Amniotic stem cell (primary cell): ENCODE measurements at regions not wholly inside any gene's neighbourhood (a gene's known extent, or its start where the extent isn't known, plus 50 kb on each side); places are given as distances from the start of the nearest gene placed in this dataset.
"Not testable (repeated sequence)": the region's sequence is repeated elsewhere in the genome, so short reads cannot be mapped to it uniquely, and the experiment has no call there.

Source experiments
- DNase-seq: peaks from one replicate; lab custom pipeline; 2025; lab: John Stamatoyannopoulos, UW

DNA sequence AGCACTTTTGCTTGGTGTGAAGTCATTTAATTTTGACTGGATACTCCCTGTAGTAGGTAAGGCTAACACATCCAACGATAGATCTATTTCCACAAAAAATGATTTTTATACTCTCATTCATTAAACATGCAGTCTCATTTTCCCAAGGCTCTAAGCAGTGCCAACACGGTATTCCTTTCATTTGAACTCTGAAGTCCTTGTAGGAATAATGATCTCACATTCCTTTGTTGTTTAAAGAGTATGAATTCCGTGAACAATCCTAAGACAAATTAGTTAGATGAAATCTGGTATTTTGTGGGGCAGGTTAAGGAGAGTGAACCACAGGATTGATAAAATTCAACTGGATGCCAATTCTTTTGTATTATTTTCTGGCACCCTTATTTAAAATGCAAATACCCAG lies 66.6 kb downstream of the LACC1 start:
- DNase-seq: no peak

DNA sequence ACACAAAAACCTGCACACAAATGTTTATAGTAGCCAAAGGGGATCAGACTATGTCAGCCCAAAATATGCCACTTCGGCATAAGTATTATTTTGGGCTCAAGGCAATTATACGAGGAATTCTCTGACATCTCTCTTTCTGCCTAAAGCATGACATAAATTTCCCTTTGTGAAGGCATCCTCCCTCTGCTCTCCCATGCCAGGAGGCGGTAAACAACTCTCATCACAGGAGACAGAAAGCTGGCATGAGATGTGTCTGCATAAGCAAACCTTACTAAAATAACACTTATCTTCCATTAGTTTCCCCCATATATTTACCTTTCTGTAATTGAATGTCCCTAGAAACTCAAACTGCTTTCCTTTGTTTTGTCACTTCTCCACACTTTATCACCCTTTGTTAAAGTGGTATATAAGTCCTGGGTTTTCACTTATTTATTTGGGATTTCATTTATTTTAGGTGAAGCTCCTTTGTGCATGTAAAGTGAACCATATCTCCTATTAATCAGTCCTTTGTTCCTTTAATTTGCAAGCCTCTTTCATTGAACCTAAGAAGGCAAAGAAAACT lies 68.3 kb downstream of the LACC1 start:
- DNase-seq: no peak

DNA sequence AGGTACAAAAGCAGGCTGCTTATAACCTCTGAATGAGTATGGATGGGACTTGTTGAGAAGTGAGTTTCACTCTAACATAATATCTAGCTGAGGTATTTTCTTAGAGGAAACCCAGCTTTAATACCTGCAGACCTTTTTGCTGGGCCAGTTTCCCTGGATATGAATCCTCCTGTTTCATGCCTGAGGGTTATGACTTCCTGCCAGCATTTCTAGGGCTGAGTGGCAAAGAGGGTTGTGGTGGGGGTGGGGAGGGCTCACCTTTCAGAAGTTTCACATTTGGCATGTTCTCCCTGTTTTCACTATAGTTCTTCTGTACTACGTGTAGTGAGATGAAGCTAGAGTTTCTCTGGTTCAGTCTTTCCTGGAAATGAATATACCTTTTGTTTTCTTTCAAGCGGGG lies 73.7 kb downstream of the LACC1 start:
- no peak for DNase-seq

DNA sequence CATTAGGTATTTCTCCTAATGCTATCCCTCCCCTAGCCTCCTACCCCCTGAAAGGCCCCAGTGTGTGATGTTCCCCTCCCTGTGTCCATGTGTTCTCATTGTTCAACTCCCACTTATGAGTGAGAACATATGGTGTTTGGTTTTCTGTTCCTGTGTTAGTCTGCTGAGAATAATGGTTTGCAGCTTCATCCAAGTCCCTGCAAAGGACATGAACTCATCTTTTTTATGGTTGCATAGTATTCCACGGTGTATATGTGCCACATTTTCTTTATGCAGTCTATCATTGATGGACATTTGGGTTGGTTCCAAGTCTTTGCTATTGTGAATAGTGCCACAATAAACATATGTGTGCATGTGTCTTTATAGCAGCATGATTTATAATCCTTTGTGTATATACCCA lies 77.3 kb downstream of the LACC1 start:
- DNase-seq: not testable (repeated sequence)

DNA sequence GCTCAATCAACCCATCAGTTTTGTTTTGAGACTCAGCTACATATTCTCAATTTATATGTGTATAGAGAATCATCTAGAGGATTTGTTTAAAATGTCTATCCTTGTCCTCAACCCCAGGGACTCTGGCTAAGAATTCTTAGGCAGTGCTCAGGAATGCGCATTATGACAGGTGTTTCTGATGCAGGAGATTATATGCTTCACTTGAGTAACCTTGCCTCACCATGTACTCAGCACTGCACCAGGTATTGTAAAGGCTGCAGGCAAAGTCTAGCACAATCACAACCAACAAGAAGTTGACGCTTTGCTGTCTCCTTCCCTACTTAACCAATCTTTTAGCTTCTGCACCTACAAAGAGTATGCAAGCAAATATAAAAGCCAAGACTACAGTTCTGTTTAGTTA lies 79.6 kb downstream of the LACC1 start:
- no peak for DNase-seq

DNA sequence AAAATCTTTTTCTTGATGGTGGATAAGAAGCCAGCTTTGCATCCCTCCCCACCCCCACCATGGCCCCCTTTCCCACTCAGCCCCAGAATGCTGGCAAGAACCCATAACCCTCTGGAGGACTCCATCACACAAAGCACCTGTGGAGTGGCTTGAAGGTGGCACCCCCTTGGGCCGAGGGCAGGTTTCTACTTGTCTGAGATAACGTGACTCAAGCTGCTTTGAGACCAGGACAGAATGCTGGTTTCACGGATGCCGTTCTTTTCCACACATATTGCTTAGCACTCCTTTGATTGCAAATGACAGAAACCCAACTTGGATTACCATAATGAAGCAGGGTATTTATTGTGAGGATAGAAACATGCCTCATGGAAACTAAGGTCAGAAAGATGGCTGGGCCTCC lies 82.2 kb downstream of the LACC1 start:
- no peak for DNase-seq

DNA sequence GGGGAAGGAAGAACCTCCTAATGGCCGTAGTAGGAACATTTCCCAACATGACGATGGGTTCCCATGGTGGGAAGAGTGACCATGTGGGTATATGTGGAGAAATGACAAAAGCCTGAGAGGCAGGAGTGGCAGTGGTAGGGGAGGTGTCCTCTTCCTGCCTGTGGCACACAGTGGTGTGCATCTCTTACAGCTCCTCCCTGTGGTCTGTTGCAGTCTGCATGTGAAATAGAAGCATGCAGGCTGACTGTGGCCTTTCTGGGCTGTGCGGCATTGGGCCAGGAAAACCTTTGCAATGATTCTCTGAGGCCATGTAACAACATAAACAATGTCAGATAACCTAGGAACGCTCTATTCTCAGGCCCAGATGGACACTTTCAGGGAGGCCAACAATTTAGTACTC lies 84.0 kb downstream of the LACC1 start:
- no peak for DNase-seq

DNA sequence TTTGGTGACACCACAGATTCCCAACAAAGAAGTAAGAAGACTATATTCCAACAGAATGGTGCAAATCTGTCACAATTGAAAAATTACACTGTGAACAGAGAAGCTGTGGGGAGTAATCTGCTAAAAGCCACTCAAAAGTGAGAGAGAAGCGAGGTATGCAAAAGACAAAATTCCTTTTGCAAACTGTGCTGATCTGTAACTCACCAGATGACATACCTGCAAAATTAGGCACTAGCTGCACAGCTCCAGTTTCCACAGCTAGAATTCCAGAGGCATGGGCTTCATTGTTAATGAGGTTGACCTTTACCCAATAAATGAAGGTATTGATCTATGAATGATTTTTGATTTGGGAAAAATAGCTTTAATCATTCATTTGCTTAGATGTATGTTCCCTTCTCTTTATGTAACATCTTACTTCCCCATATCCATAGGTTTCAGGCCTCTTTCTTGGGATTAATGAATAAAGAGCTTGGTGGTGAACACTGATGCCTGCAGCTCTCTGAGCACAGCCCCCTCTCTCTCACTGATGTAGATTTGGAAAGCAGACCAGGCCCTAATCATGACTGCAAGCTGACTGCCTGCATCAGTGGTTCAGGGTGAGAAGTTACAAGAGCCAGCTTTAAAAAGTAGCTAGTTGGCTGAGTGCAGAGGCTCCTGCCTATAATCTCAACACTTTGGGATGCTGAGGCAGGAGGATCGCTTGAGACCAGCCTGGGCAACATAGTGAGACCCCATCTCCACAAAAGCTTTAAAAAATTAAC lies 85.2 kb downstream of the LACC1 start:
- no peak for DNase-seq

DNA sequence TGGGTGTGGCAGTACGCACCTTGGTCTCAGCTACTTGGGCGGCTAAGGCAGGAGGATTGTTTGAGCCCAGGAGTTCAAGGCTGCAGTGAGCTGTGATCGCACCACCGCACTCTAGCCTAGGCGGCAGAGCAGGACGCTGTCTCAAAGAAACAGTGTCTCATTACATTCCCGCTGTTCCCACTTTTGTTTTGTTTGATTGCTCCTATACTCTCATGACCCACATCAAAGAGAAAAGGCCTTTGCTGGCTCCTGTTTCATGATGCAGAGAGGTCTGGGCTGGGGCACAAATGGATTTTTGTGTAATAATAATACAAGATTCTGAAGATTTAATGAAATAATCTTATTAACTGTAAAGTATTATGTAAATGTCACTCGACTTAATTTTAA lies 85.7 kb downstream of the LACC1 start:
- DNase-seq: no peak

DNA sequence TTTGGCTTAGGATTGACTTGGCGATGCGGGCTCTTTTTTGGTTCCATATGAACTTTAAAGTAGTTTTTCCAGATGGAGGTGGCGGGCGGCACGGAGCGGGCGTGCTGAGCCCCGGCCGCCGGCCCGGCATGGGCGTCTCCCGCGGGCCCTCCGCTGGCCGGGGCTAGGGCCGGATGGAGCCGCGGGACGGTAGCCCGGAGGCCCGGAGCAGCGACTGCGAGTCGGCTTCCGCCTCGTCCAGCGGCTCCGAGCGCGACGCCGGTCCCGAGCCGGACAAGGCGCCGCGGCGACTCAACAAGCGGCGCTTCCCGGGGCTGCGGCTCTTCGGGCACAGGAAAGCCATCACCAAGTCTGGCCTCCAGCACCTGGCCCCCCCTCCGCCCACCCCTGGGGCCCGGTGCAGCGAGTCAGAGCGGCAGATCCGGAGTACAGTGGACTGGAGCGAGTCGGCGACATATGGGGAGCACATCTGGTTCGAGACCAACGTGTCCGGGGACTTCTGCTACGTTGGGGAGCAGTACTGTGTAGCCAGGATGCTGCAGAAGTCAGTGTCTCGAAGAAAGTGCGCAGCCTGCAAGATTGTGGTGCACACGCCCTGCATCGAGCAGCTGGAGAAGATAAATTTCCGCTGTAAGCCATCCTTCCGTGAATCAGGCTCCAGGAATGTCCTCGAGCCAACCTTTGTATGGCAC lies 88.7 kb downstream of the LACC1 start:
- not testable (repeated sequence) for DNase-seq

DNA sequence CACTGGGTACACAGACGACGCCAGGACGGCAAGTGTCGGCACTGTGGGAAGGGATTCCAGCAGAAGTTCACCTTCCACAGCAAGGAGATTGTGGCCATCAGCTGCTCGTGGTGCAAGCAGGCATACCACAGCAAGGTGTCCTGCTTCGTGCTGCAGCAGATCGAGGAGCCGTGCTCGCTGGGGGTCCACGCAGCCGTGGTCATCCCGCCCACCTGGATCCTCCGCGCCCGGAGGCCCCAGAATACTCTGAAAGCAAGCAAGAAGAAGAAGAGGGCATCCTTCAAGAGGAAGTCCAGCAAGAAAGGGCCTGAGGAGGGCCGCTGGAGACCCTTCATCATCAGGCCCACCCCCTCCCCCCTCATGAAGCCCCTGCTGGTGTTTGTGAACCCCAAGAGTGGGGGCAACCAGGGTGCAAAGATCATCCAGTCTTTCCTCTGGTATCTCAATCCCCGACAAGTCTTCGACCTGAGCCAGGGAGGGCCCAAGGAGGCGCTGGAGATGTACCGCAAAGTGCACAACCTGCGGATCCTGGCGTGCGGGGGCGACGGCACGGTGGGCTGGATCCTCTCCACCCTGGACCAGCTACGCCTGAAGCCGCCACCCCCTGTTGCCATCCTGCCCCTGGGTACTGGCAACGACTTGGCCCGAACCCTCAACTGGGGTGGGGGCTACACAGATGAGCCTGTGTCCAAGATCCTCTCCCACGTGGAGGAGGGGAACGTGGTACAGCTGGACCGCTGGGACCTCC lies 89.4 kb downstream of the LACC1 start:
- not testable (repeated sequence) for DNase-seq

DNA sequence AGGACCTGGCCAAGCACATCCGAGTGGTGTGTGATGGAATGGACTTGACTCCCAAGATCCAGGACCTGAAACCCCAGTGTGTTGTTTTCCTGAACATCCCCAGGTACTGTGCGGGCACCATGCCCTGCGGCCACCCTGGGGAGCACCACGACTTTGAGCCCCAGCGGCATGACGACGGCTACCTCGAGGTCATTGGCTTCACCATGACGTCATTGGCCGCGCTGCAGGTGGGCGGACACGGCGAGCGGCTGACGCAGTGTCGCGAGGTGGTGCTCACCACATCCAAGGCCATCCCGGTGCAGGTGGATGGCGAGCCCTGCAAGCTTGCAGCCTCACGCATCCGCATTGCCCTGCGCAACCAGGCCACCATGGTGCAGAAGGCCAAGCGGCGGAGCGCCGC lies 90.2 kb downstream of the LACC1 start:
- DNase-seq: not testable (repeated sequence)

DNA sequence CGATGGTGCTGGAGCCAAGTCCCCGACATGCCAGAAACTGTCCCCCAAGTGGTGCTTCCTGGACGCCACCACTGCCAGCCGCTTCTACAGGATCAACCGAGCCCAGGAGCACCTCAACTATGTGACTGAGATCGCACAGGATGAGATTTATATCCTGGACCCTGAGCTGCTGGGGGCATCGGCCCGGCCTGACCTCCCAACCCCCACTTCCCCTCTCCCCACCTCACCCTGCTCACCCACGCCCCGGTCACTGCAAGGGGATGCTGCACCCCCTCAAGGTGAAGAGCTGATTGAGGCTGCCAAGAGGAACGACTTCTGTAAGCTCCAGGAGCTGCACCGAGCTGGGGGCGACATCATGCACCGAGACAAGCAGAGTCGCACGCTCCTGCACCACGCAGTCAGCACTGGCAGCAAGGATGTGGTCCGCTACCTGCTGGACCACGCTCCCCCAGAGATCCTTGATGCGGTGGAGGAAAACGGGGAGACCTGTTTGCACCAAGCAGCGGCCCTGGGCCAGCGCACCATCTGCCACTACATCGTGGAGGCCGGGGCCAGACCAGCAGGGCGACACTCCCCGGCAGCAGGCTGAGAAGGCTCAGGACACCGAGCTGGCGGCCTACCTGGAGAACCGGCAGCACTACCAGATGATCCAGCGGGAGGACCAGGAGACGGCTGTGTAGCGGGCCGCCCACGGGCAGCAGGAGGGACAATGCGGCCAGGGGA lies 91.0 kb downstream of the LACC1 start:
- DNase-seq: not testable (repeated sequence)

DNA sequence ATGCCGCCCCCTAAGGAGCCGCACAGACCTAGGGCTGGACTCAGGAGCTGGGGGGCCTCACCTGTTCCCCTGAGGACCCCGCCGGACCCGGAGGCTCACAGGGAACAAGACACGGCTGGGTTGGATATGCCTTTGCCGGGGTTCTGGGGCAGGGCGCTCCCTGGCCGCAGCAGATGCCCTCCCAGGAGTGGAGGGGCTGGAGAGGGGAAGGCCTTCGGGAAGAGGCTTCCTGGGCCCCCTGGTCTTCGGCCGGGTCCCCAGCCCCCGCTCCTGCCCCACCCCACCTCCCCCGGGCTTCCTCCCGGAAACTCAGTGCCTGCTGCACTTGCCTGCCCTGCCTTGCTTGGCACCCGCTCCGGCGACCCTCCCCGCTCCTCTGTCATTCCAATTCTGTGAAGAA lies 91.6 kb downstream of the LACC1 start:
- not testable (repeated sequence) for DNase-seq

DNA sequence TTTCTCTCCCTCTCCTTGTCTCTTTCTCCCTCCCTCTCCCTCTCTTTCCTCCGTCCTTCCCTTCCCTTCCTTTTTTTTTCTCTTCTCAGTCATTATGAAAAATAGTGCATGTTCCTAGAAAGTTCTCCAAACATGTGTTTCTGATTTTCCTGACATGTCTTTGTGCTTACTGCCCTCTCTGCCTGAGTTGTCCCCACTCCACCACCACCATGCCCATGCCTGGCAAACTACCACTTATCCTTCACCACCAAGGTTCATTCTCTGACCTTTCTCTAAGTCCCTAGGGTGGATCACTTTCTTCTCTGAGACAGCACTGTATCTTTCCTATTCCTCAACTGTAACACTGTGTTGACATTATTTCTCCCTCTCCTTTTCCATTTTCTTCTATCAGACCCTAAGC lies 98.2 kb downstream of the LACC1 start:
- DNase-seq: no peak

DNA sequence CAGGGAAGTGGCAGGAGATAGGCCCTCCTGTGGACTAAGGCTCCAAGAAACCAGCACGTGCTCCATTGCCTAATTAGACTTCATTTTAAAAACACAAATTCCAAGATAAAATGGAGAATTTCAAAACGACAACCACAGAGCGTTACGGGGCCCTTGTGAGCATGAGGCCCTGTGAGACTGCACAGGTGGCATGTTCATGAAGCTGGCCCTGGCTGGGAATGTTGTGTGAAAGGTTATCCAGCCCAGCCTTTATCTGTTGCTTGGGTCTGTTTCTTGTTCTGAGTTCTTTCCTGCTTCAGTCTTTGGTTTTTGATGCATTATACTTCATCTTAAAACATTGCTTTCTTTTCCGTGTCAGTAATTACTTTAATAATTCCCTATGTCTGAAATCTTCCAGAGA lies 99.0 kb downstream of the LACC1 start:
- DNase-seq: no peak

DNA sequence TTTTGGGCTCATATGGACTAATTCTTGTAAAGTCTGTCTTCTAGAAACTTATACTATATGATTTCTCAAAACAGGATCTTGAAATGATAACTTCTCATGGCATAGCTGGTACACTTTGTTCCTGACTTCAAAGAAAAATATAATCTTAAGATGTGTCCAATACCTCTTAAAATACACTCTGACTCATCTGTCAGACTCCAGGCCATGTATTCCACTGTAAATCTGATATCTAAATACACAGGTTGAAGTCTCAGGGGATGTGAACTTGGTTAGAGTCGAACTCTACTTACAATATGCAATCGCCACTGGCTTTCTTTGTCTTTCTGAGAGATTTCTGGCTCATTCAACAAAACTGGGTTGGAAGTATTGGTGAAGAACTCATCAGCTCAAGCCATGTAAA lies 99.8 kb downstream of the LACC1 start:
- DNase-seq: no peak

DNA sequence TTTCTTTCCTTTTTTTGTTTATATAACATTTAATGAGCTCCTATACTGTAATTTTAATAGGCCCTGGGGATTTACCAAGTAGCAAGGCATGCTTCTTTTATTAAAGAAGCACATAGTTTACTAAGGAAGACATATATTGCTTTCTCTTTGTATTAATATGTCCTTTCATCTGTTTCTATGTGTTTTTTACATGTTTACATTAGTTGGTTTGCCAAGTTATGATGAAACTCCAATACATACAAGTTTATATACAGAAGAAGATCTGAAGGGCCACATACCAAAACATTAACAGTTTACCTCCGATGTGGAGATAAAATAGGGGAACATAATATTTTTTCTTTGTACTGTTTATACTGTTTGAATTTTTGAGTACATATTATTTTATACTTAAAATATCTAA lies 100.9 kb downstream of the LACC1 start:
- no peak for DNase-seq

DNA sequence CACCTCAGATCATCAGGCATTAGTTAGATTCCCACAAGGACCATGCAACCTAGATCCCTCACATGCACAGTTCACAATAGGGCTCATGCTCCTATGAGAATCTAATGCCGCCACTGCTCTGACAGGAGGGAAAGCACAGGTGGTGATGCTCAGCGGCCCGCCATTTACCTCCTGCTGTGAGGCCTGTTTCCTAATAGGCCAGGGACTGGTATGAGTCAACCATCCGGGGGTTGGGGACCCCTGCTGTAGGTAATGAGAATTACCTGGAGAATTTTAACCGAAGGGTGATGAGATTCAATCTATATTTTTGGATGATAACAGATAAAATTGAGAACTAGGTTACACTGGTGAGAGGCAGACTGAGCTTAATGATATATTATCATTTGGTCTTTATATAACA lies 101.4 kb downstream of the LACC1 start:
- no peak for DNase-seq

DNA sequence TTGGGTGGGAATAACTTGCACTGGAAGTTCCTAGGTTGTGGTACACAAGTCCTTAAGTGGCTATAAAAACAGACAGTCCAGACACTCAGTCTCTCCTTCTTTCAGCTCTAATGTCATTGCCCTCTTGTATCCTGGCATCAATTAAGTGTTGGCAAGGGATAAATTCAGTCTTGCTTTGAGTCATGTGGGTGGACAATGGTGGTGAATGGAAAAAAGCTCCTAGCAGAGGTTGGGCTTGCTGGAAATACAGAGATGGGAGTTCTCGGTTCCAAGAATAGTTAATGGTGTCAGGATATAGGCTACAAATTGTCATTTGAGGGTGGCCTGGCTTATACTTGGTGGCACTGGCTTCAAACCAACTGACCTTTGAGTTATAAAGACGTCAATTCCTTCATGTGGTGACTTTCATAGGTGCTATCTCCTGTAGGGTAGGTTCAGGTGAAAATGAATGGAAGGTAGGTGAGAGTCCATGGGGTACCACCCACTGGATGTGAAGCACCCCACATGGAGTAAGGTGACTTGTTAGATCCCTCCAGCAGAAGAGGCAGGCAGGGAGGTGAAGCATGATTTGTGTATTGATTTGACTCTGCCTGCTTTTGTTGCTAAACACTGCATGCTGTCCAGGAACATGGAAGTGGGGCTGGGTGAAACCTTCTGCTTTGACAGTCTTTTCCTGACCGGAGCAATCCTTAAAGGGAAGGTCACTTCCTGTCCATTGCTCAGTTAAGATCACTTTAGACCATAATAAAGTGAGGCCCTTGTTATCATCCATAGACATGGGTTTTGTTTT lies 102.0 kb downstream of the LACC1 start:
- no peak for DNase-seq

DNA sequence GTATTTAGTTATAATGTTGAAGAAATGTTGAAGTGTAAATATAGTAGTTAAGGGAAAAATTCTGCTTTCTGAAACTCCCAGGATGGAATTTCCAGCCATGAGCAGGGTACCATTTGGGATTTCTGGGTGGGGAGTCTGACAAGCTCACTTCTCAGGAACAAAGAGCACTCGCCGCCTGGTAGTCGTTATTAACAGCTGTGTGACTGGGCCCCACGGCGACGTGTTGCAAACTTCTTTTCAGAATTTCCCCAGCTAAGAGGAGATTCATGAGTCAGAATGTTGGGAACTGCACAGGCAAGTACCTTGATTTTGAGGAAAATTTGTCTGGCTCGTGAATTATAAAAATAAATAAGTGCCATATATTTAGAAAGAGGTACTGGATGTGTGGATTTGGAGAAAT lies 103.7 kb downstream of the LACC1 start:
- no peak for DNase-seq
